ENCODE measurements at regions not wholly inside any gene's neighbourhood (a gene's known extent, or its start where the extent isn't known, plus 50 kb on each side); places are given as distances from the start of the nearest gene placed in this dataset.

DNA sequence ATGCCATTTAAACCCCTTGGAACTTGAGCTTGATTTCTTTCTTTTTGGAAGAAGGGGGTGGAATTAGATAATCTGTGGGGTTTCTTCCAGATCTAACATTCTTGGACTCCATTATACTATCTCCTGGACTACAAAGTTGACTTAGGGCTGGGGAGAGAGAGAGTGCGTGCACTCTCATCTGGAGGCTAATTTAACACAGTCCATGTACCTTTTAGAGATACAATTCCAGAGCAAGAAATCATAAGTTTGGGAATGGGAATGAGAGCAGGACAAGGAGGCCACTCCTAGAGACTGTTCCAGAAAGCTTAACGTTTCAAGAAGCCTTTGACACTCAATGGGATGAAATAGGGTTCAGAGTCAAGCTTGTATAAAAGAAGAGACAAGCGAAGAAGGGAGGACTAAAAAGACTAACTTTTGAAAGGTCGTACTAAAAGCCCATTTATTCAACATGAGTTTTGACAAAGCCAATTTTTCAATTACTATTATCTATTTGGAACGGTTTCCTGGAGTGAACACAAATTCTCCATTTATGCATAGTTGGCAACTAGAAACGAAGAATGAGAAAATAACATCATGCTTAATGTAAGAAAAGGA is 83.4 kb downstream of the ACTL7B start:
- Histone ChIP-seq H3K4me2 (ENCODE audit: insufficient read depth, low read length) (no peak overlapping the region), H3K4me1 (ENCODE audit: control insufficient read depth, extremely low read depth, insufficient read depth, low read length) (no peaks in the 10 kb centered on the region), H3K9me3 (replicated peaks; ENCODE audit: control insufficient read depth, insufficient read depth, low read length) (no peaks in the 10 kb centered on the region), H2AFZ (ENCODE audit: low read depth, low read length) (no peak overlapping the region), H3K27ac (ENCODE audit: insufficient read depth, low read depth, low read length) (no peak overlapping the region), H3K36me3 (ENCODE audit: control insufficient read depth in 2 of 2, extremely low read depth in 1 of 2, insufficient read depth in 2 of 2, low read length in 2 of 2) (no peaks in the 10 kb centered on the region), H3K9me1 (replicated peaks; ENCODE audit: control insufficient read depth, extremely low read depth, insufficient read depth, low read length) (no peaks in the 10 kb centered on the region), H3K27me3 (ENCODE audit: control insufficient read depth in 2 of 2, insufficient read depth in 2 of 2, low read length in 2 of 2) (no peaks in the 10 kb centered on the region), H4K20me1 (replicated peaks; ENCODE audit: control insufficient read depth, extremely low read depth, insufficient read depth, low read length) (no peaks in the 10 kb centered on the region), H3K4me3 (replicated peaks in 1 of 3; ENCODE audit: insufficient read depth in 1 of 3, low read depth in 1 of 3, low read length in 3 of 3) (no peak overlapping the region), H3K9ac (replicated peaks; ENCODE audit: extremely low read depth, insufficient read depth, low read length) (no peak overlapping the region), H3K79me2 (ENCODE audit: control insufficient read depth, insufficient read depth, low read length) (no peaks in the 10 kb centered on the region)
- ChIA-PET POLR2A (interaction anchor here (0.6 kb wide), 1 partner anchor 17 kb away, joined by 3 read pairs; no protein-coding TSS in a partner anchor), CTCF (no interaction called here)
- no TSS peak for BruUV-seq (replicated peaks)
- TF ChIP-seq EZH2 (IDR thresholded peaks at IDR 0.05; ENCODE audit: borderline replicate concordance, low read depth, low read length, severe bottlenecking) = no peak
- TF ChIP-seq POLR2A (IDR thresholded peaks at IDR 0.05; ENCODE audit: low read depth, low read length) = no peak
- TF ChIP-seq, protein P1, sequence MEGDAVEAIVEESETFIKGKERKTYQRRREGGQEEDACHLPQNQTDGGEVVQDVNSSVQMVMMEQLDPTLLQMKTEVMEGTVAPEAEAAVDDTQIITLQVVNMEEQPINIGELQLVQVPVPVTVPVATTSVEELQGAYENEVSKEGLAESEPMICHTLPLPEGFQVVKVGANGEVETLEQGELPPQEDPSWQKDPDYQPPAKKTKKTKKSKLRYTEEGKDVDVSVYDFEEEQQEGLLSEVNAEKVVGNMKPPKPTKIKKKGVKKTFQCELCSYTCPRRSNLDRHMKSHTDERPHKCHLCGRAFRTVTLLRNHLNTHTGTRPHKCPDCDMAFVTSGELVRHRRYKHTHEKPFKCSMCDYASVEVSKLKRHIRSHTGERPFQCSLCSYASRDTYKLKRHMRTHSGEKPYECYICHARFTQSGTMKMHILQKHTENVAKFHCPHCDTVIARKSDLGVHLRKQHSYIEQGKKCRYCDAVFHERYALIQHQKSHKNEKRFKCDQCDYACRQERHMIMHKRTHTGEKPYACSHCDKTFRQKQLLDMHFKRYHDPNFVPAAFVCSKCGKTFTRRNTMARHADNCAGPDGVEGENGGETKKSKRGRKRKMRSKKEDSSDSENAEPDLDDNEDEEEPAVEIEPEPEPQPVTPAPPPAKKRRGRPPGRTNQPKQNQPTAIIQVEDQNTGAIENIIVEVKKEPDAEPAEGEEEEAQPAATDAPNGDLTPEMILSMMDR (IDR thresholded peaks at IDR 0.05; ENCODE audit: extremely low read depth in 1 of 2, insufficient read depth in 1 of 2, low read depth in 1 of 2, low read length in 2 of 2) = no peak
- no peak for TF ChIP-seq MYC (IDR thresholded peaks at IDR 0.05; ENCODE audit: low read depth, low read length)
- TF ChIP-seq FOS (IDR thresholded peaks at IDR 0.05; ENCODE audit: borderline replicate concordance, insufficient read depth, low read length) = no peak
- TF ChIP-seq GATA2 (IDR thresholded peaks at IDR 0.05; ENCODE audit: insufficient read depth, insufficient read length, low read depth, low read length) = no peak
- TF ChIP-seq, protein P2, sequence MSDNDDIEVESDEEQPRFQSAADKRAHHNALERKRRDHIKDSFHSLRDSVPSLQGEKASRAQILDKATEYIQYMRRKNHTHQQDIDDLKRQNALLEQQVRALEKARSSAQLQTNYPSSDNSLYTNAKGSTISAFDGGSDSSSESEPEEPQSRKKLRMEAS (IDR thresholded peaks at IDR 0.05; ENCODE audit: insufficient read depth, insufficient read length) = no peak
- intact Hi-C loops (cut with micrococcal nuclease) (no loop called here), dilution Hi-C loops (cut with MboI; ENCODE audit: extremely low pct_ligation_motif_present, low sequenced_read_pairs) (no loop called here)
- FAIRE-seq (no peak), DNase-seq (ENCODE audit: low read depth, low spot score) (no peak)

Data from endothelial cell of umbilical vein (primary cell).